Type B pancreatic cell (in vitro differentiated cells): ENCODE measurements at regions not wholly inside any gene's neighbourhood (a gene's known extent, or its start where the extent isn't known, plus 50 kb on each side); places are given as distances from the start of the nearest gene placed in this dataset.

Experiments
- DNase-seq: peaks from one replicate; pipeline ENCODE4 v3.0.0; 2021; ENCODE audit warnings: mixed read lengths; ENCODE audit not compliant: unreplicated experiment; ENCODE audit errors: extremely low spot score
- H3K27ac Mint-ChIP-seq: 2 replicates; pipeline ENCODE4 v1.8.0; 2021; ENCODE audit warnings: mild to moderate bottlenecking, mixed read lengths
- H3K27me3 Mint-ChIP-seq: 2 replicates; pipeline ENCODE4 v1.8.0; 2021; ENCODE audit warnings: mixed read lengths
- H3K36me3 Mint-ChIP-seq: 2 replicates; pipeline ENCODE4 v1.8.0; 2021; ENCODE audit warnings: mixed read lengths
- H3K4me1 Mint-ChIP-seq: one replicate; pipeline ENCODE4 v1.8.0; 2021; ENCODE audit warnings: mixed read lengths; ENCODE audit not compliant: unreplicated experiment
- H3K4me3 Mint-ChIP-seq: 2 replicates; pipeline ENCODE4 v1.8.0; 2021; ENCODE audit warnings: mild to moderate bottlenecking, mixed read lengths
- H3K9me3 Mint-ChIP-seq: 2 replicates; pipeline ENCODE4 v1.8.0; 2021; ENCODE audit warnings: mixed read lengths
- TF ChIP-seq, protein P1 (sequence below): fragments of 200-600 bp; sonication (generic); conservative IDR thresholded peaks from 2 replicates; pipeline ENCODE4 v1.5.0; 2021; ENCODE audit warnings: antibody characterized with exemption, mild to moderate bottlenecking

DNA sequence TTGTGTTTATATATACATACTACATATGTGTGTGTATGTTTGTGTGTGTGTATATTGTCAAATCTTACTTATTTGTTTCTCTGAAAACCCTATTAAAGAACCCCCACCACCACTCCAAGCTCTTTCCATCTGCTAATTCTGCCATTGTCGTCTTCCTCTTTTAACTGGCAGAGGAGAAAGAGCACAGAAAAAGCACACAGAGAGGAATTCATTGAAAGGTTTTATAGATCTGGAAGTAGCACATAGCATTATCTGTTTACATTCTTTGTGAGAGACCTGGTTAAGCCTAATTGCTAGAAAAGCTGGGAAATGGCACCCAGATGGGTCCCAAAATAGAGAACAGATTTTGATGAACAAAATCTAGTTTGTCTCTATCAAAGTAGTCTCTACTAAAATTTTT is 800.0 kb upstream of the PIK3C3 start:
- Mint-ChIP-seq H3K27ac (no peak overlapping the region), H3K9me3 (no peaks in the 10 kb centered on the region), H3K27me3 (no peaks in the 10 kb centered on the region), H3K4me1 (no peaks in the 10 kb centered on the region), H3K36me3 (no peaks in the 10 kb centered on the region), H3K4me3 (no peak overlapping the region)
- no peak for DNase-seq
- TF ChIP-seq, protein P1, sequence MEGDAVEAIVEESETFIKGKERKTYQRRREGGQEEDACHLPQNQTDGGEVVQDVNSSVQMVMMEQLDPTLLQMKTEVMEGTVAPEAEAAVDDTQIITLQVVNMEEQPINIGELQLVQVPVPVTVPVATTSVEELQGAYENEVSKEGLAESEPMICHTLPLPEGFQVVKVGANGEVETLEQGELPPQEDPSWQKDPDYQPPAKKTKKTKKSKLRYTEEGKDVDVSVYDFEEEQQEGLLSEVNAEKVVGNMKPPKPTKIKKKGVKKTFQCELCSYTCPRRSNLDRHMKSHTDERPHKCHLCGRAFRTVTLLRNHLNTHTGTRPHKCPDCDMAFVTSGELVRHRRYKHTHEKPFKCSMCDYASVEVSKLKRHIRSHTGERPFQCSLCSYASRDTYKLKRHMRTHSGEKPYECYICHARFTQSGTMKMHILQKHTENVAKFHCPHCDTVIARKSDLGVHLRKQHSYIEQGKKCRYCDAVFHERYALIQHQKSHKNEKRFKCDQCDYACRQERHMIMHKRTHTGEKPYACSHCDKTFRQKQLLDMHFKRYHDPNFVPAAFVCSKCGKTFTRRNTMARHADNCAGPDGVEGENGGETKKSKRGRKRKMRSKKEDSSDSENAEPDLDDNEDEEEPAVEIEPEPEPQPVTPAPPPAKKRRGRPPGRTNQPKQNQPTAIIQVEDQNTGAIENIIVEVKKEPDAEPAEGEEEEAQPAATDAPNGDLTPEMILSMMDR, result no peak

DNA sequence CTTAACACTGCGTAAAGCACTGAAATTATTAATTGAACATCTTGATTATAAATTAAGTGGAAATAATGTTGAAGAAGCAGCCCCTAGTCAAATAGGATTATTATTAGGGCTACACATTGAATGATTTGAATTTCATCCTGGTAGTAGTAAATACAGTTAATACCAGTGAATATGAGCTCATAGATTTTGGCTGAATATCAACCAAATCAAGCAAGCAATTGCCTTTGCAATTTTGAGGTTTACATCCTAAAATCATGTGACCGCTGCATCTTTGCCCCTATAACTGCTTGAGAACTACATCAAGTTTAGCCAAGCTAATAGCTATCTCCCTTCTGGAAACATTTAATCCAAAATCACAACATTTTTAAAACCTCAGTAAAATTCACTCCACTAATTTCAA is 801.2 kb upstream of the PIK3C3 start:
- TF ChIP-seq, protein P1, result no peak
- Mint-ChIP-seq H3K4me1 (no peaks in the 10 kb centered on the region), H3K36me3 (no peaks in the 10 kb centered on the region), H3K9me3 (no peaks in the 10 kb centered on the region), H3K27me3 (no peaks in the 10 kb centered on the region), H3K4me3 (no peak overlapping the region), H3K27ac (no peak overlapping the region)
- DNase-seq, result no peak

DNA sequence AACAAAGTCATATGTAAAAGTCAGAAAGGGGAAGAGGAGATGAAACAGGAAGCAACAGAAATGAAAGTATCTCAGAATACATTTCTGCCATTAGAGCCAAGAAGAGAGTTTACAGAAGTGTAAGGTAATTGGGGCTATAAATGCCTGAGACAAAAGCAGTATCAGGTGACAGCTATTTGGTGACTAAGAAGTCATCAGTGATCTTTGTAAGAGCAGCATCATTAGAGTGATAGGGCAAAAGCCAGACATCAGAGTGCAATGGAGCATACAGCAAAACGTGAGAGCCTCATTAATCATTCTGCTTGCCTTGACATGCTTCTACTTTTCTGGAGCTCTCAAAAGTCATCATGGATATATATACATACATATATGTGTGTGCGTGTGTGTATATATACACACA is 804.7 kb upstream of the PIK3C3 start:
- H3K4me1 Mint-ChIP-seq, result peaks cover 13% of the 10 kb centered on the region

DNA sequence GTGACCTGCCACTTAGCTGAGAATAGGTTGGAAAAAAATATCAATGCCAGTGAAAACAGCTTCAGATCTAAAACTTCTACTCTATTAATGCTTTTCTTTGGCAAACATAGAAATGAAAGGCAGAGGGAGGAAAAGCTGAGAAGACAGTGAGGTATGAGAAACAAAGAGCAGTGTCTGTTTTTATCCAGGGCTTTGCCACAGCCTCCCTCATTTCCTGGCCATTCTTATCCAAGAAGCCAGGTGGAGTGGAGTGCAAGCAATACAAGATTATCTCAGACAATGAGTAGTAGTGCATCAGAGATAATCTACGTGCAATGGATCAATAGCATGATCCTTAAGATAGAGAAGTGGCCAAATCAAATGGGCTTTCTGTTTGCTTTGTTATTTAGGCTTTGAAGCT is 808.7 kb upstream of the PIK3C3 start:
- no peaks in the 10 kb centered on the region for H3K9me3 Mint-ChIP-seq
- H3K4me3 Mint-ChIP-seq, result no peak overlapping the region
- TF ChIP-seq, protein P1, result no peak
- H3K27me3 Mint-ChIP-seq, result no peaks in the 10 kb centered on the region
- no peak for DNase-seq
- no peaks in the 10 kb centered on the region for H3K36me3 Mint-ChIP-seq
- H3K27ac Mint-ChIP-seq, result no peak overlapping the region
- peaks cover 13% of the 10 kb centered on the region for H3K4me1 Mint-ChIP-seq

More for the DNA sequence above, 804.7 kb upstream of the PIK3C3 start:
- TF ChIP-seq, protein P1, result no peak
- no peaks in the 10 kb centered on the region for H3K9me3 Mint-ChIP-seq
- H3K36me3 Mint-ChIP-seq, result no peaks in the 10 kb centered on the region
- no peaks in the 10 kb centered on the region for H3K27me3 Mint-ChIP-seq
- H3K27ac Mint-ChIP-seq, result no peak overlapping the region
- no peak for DNase-seq
- H3K4me3 Mint-ChIP-seq, result no peak overlapping the region

DNA sequence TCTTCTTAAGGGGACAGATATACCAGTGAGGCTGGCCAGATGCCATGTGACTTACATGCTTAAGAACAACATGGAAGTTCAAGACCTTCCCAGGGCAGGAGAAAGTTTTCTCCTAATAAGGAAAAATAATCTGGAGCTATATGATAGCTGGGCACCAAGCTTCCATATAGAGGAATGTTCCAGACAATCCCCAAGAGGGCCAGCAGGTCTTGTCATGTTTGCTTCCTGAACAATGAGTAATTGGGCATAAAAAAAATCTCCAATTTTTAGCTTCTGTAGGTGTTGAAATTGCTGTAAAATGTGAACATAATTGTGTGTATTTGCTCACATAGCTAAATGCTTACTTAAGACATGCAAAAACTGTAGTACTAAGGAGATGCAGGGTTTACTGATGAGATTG is 809.5 kb upstream of the PIK3C3 start:
- H3K27ac Mint-ChIP-seq, result no peak overlapping the region
- H3K27me3 Mint-ChIP-seq, result no peaks in the 10 kb centered on the region
- TF ChIP-seq, protein P1, result no peak
- no peak overlapping the region for H3K4me3 Mint-ChIP-seq
- DNase-seq, result no peak
- peaks cover 13% of the 10 kb centered on the region for H3K4me1 Mint-ChIP-seq
- no peaks in the 10 kb centered on the region for H3K36me3 Mint-ChIP-seq
- H3K9me3 Mint-ChIP-seq, result no peaks in the 10 kb centered on the region

DNA sequence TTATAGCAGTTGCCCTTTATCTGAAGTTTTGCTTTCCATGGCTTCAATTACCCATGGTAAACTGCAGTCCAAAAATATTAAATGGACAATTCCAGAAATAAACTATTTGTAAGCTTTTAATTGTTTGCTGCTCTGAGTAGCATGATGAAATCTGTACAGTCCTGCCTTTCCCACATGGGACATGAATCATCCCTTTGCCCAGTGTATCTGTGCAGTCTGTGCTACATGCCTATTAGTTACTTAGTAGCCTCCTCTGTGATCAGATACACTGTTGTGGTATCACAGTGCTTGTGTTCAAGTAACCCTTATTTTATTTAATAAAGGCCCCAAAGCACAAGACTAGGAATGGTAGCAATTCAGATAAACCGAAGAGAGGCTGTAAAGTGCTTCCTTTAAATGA is 810.6 kb upstream of the PIK3C3 start:
- H3K4me3 Mint-ChIP-seq, result no peak overlapping the region
- H3K27me3 Mint-ChIP-seq, result no peaks in the 10 kb centered on the region
- no peak for DNase-seq
- no peak overlapping the region for H3K27ac Mint-ChIP-seq
- TF ChIP-seq, protein P1, result no peak
- H3K4me1 Mint-ChIP-seq, result peaks cover 13% of the 10 kb centered on the region
- H3K9me3 Mint-ChIP-seq, result no peaks in the 10 kb centered on the region
- no peaks in the 10 kb centered on the region for H3K36me3 Mint-ChIP-seq
